ENCODE measurements at regions not wholly inside any gene's neighbourhood (a gene's known extent, or its start where the extent isn't known, plus 50 kb on each side); places are given as distances from the start of the nearest gene placed in this dataset.

DNA sequence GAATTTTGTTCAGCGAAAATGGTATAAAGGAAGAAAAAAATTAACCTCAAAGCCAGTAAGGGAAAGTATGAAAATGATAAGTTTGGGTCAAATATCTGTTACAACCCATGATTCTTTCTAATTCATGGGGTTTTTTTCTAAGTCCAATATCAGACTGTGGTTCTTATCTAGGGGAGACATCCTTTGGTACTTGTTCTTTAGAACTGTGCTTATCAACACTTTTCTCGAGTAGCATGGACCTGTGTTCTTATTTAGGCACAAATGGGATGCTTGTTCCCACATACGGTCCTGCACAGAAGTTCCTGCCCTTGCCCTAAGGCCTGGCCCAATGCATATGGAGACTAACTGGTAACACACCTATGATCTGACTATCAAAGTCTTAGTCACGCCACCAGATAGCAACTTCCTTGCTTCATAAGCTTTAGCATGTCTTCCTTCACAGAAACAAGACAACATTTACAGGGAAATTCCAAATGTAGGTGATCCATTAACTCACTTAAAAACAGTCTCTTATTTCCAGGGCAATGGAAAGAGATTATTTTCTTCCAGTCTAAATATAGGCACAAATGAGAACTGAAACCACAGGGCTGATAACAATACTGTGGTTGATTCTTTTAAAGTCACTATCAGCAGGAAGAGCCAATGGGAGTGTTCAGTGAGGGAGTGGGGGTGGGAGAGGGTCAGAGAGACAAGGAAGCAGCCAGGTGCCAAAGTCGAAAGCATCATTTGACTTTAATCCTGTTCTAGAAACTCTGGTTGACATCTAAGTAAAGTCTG, 268.8 kb upstream of the ANKRD55 start:
- TF ChIP-seq, protein P1, sequence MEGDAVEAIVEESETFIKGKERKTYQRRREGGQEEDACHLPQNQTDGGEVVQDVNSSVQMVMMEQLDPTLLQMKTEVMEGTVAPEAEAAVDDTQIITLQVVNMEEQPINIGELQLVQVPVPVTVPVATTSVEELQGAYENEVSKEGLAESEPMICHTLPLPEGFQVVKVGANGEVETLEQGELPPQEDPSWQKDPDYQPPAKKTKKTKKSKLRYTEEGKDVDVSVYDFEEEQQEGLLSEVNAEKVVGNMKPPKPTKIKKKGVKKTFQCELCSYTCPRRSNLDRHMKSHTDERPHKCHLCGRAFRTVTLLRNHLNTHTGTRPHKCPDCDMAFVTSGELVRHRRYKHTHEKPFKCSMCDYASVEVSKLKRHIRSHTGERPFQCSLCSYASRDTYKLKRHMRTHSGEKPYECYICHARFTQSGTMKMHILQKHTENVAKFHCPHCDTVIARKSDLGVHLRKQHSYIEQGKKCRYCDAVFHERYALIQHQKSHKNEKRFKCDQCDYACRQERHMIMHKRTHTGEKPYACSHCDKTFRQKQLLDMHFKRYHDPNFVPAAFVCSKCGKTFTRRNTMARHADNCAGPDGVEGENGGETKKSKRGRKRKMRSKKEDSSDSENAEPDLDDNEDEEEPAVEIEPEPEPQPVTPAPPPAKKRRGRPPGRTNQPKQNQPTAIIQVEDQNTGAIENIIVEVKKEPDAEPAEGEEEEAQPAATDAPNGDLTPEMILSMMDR (IDR thresholded peaks at IDR 0.05) = no peak
- TF ChIP-seq POLR2A (IDR thresholded peaks at IDR 0.05) (no peak), POLR2AphosphoS5 (IDR thresholded peaks at IDR 0.05) (no peak)

Data from prostate gland (tissue), 2 donors.